Neutrophil (primary cell): ENCODE measurements at regions not wholly inside any gene's neighbourhood (a gene's known extent, or its start where the extent isn't known, plus 50 kb on each side); places are given as distances from the start of the nearest gene placed in this dataset.
"Not testable (repeated sequence)": the region's sequence is repeated elsewhere in the genome, so short reads cannot be mapped to it uniquely, and the experiment has no call there.

ENCODE experiments used
- H3K27ac ChIP-seq: fragments of 200-600 bp; sonication (generic); 2 replicates; pipeline ENCODE4 v1.5.1; 2016; ENCODE audit warnings: mild to moderate bottlenecking, moderate library complexity
- H3K27me3 ChIP-seq: fragments of 200-600 bp; sonication (generic); 2 replicates; pipeline ENCODE4 v1.6.0; 2016; ENCODE audit warnings: mild to moderate bottlenecking
- H3K36me3 ChIP-seq: fragments of 200-600 bp; sonication (generic); 2 replicates; pipeline ENCODE4 v1.5.1; 2017
- H3K4me1 ChIP-seq, 2 experiments: fragments of 200-600 bp in 1 of 2; sonication (generic) in 1 of 2; 1 replicate in 1 of 2; 2 replicates in 1 of 2; pipeline versions ENCODE4 v1.5.1 to v1.6.1; 2013 to 2016; ENCODE audit warnings: low read depth in 1 of 2, low read length in 1 of 2, mild to moderate bottlenecking in 1 of 2, moderate library complexity in 1 of 2; ENCODE audit not compliant: control insufficient read depth in 1 of 2, insufficient read depth in 1 of 2
- H3K4me3 ChIP-seq, 2 experiments: fragments of 200-600 bp in 1 of 2; sonication (generic) in 1 of 2; 1 replicate in 1 of 2; 2 replicates in 1 of 2; pipeline ENCODE4 v1.5.1; 2013 to 2016; ENCODE audit warnings: low read depth in 1 of 2, low read length in 1 of 2, mild to moderate bottlenecking in 1 of 2, moderate library complexity in 1 of 2
- H3K9me3 ChIP-seq: fragments of 200-600 bp; sonication (generic); 2 replicates; pipeline ENCODE4 v1.5.1; 2016
- TF ChIP-seq, protein P1 (sequence below): fragments of 200-600 bp; sonication (generic); IDR thresholded peaks from 2 replicates; pipeline ENCODE4 v1.5.1; 2016; ENCODE audit warnings: antibody characterized with exemption

DNA sequence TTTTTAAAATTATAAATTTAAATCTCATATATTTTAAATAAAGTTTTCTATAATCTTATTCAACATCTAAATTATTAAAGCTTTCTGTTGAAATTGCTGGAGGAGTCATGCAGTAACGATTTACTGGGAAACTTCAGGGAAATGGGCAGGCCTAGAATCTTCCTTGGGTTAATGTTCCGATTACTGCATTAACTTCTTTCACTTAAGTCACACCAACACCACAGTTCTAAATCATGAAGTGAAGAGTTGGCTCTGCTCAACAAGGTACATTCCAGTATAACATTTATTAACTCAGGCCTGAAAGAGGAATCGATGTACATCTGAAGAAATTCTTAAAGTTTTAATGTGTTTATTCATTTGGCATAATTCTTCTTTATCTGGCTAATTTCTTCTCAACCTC, 244.3 kb downstream of the CCER1 start:
- Histone ChIP-seq H3K27ac (no peak overlapping the region), H3K4me3 (no peak overlapping the region), H3K9me3 (no peaks in the 10 kb centered on the region), H3K36me3 (no peaks in the 10 kb centered on the region), H3K4me1 (no peaks in the 10 kb centered on the region), H3K27me3 (no peaks in the 10 kb centered on the region)
- TF ChIP-seq, protein P1, sequence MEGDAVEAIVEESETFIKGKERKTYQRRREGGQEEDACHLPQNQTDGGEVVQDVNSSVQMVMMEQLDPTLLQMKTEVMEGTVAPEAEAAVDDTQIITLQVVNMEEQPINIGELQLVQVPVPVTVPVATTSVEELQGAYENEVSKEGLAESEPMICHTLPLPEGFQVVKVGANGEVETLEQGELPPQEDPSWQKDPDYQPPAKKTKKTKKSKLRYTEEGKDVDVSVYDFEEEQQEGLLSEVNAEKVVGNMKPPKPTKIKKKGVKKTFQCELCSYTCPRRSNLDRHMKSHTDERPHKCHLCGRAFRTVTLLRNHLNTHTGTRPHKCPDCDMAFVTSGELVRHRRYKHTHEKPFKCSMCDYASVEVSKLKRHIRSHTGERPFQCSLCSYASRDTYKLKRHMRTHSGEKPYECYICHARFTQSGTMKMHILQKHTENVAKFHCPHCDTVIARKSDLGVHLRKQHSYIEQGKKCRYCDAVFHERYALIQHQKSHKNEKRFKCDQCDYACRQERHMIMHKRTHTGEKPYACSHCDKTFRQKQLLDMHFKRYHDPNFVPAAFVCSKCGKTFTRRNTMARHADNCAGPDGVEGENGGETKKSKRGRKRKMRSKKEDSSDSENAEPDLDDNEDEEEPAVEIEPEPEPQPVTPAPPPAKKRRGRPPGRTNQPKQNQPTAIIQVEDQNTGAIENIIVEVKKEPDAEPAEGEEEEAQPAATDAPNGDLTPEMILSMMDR, result no peak

- TF ChIP-seq, protein P1, result no peak
- H3K27me3 ChIP-seq, result no peaks in the 10 kb centered on the region
- no peaks in the 10 kb centered on the region for H3K9me3 ChIP-seq
- no peaks in the 10 kb centered on the region for H3K36me3 ChIP-seq
- H3K4me1 ChIP-seq, result no peaks in the 10 kb centered on the region
- H3K27ac ChIP-seq, result no peak overlapping the region
- H3K4me3 ChIP-seq, result no peak overlapping the region
Measured at GRCh38 chr12:90706036-90706435, 248.9 kb downstream of the CCER1 start.

DNA sequence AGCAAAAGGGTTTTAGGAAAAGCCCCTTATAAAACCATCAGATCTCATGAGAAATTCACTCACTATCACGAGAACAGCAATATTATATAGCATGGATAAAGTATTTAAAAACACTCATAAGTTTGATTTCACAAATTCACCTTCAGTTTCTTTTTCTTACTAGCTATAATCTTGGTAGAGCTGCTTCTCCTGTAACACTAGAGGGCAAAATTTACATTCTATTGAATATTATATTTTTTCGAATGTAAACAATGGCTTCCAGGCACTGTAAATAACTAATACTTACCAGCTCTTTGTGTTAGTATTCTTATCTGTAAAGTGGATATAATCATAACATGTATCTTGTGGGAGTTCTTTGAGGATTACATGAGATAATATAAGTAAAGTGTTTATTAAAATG, 259.6 kb downstream of the CCER1 start:
- no peaks in the 10 kb centered on the region for H3K9me3 ChIP-seq
- H3K36me3 ChIP-seq, result no peaks in the 10 kb centered on the region

GRCh38 chr12:90690120-90690519, 264.9 kb downstream of the CCER1 start:
- H3K27me3 ChIP-seq, result no peaks in the 10 kb centered on the region

More for the DNA sequence above, 259.6 kb downstream of the CCER1 start:
- Histone ChIP-seq H3K4me3 (no peak overlapping the region), H3K4me1 (no peaks in the 10 kb centered on the region), H3K27ac (no peak overlapping the region), H3K27me3 (no peaks in the 10 kb centered on the region)
- TF ChIP-seq, protein P1, result no peak

GRCh38 chr12:90687682-90688081, 267.3 kb downstream of the CCER1 start:
- not testable (repeated sequence) for H3K27ac ChIP-seq, H3K4me1 ChIP-seq

More at GRCh38 chr12:90690120-90690519, 264.9 kb downstream of the CCER1 start:
- no peak overlapping the region for H3K27ac ChIP-seq
- H3K36me3 ChIP-seq, result no peaks in the 10 kb centered on the region
- no peaks in the 10 kb centered on the region for H3K4me1 ChIP-seq
- TF ChIP-seq, protein P1, result no peak
- H3K9me3 ChIP-seq, result no peaks in the 10 kb centered on the region
- no peak overlapping the region for H3K4me3 ChIP-seq

DNA sequence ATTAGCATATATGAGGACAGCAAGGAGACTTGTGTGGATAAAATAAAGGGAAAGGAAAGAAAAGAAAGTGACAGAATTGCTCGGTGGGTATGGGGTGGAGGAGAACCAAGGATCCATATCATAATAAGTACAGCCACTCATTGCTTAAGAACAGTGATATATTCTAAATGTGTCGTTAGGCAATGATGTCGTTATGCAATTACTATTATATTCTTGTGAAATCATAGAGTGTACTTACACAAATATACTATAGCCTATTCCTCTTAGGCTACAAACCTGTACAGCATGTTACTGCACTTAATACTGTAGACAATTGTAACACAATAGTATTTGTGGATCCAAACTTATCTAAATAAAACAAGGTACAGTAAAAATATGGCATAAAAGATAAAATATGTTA, 271.1 kb downstream of the CCER1 start:
- Histone ChIP-seq H3K36me3 (no peaks in the 10 kb centered on the region), H3K9me3 (no peaks in the 10 kb centered on the region), H3K4me3 (no peak overlapping the region), H3K4me1 (no peaks in the 10 kb centered on the region), H3K27me3 (no peaks in the 10 kb centered on the region), H3K27ac (no peak overlapping the region)
- TF ChIP-seq, protein P1, result no peak

More at GRCh38 chr12:90687682-90688081, 267.3 kb downstream of the CCER1 start:
- not testable (repeated sequence) for H3K9me3 ChIP-seq, H3K4me3 ChIP-seq, H3K36me3 ChIP-seq, H3K27me3 ChIP-seq
